Activated naive CD4-positive, alpha-beta T cell treated with Interleukin-2 at 50 U/mL for 16 hours (primary cell): ENCODE measurements at regions not wholly inside any gene's neighbourhood (a gene's known extent, or its start where the extent isn't known, plus 50 kb on each side); places are given as distances from the start of the nearest gene placed in this dataset.
"Not testable (repeated sequence)": the region's sequence is repeated elsewhere in the genome, so short reads cannot be mapped to it uniquely, and the experiment has no call there.

Source experiments
- DNase-seq: peaks from one replicate; pipeline ENCODE4 v3.0.0-alpha.2; 2020

GRCh38 chr2:111586014-111586413, 298.0 kb downstream of the ANAPC1 start:
- DNase-seq = not testable (repeated sequence)

- not testable (repeated sequence) for DNase-seq
Observed at GRCh38 chr2:111595072-111595471, 288.9 kb downstream of the ANAPC1 start.

GRCh38 chr2:111596808-111597705, 286.9 kb downstream of the ANAPC1 start:
- not testable (repeated sequence) for DNase-seq

GRCh38 chr2:111598944-111599343, 285.0 kb downstream of the ANAPC1 start:
- DNase-seq = not testable (repeated sequence)

- DNase-seq = not testable (repeated sequence)
Observed at GRCh38 chr2:111602259-111602658, 281.7 kb downstream of the ANAPC1 start.

GRCh38 chr2:111605798-111606197, 278.2 kb downstream of the ANAPC1 start:
- DNase-seq = not testable (repeated sequence)

GRCh38 chr2:111606632-111607031, 277.4 kb downstream of the ANAPC1 start:
- not testable (repeated sequence) for DNase-seq

- not testable (repeated sequence) for DNase-seq
Observed at GRCh38 chr2:111609146-111609844, 274.7 kb downstream of the ANAPC1 start.

- not testable (repeated sequence) for DNase-seq
Observed at GRCh38 chr2:111610035-111610434, 274.0 kb downstream of the ANAPC1 start.

GRCh38 chr2:111616651-111617218, 267.3 kb downstream of the ANAPC1 start:
- DNase-seq = no peak

- no peak for DNase-seq
Observed at GRCh38 chr2:111617299-111618225, 266.4 kb downstream of the ANAPC1 start.

- DNase-seq = no peak
Observed at GRCh38 chr2:111618226-111618977, 265.6 kb downstream of the ANAPC1 start.

GRCh38 chr2:111618978-111619902, 264.8 kb downstream of the ANAPC1 start:
- no peak for DNase-seq

GRCh38 chr2:111620281-111620680, 263.7 kb downstream of the ANAPC1 start:
- DNase-seq = no peak

- no peak for DNase-seq
Observed at GRCh38 chr2:111622859-111623258, 261.1 kb downstream of the ANAPC1 start.

GRCh38 chr2:111623380-111623779, 260.6 kb downstream of the ANAPC1 start:
- no peak for DNase-seq

- no peak for DNase-seq
Observed at GRCh38 chr2:111624411-111625156, 259.4 kb downstream of the ANAPC1 start.

- DNase-seq = not testable (repeated sequence)
Observed at GRCh38 chr2:111625157-111625537, 258.8 kb downstream of the ANAPC1 start.

- DNase-seq = no peak
Observed at GRCh38 chr2:111626037-111626864, 257.7 kb downstream of the ANAPC1 start.
